ENCODE measurements at regions not wholly inside any gene's neighbourhood (a gene's known extent, or its start where the extent isn't known, plus 50 kb on each side); places are given as distances from the start of the nearest gene placed in this dataset.

- Mint-ChIP-seq H3K4me3 (no peak overlapping the region), H3K36me3 (no peaks in the 10 kb centered on the region), H3K27me3 (no peaks in the 10 kb centered on the region), H3K4me1 (no peaks in the 10 kb centered on the region), H3K27ac (no peak overlapping the region), H3K9me3 (peaks cover 10% of the 10 kb centered on the region)
- POLR2A ChIA-PET: no interaction called here
- DNase-seq: no peak
- ATAC-seq (ENCODE audit: low read depth): no peak
Measured at GRCh38 chr17:70295329-70295728, 126.0 kb downstream of the KCNJ2 start.

- Mint-ChIP-seq H3K4me3 (no peak overlapping the region), H3K4me1 (no peaks in the 10 kb centered on the region), H3K9me3 (peaks cover 10% of the 10 kb centered on the region), H3K36me3 (no peaks in the 10 kb centered on the region), H3K27me3 (no peaks in the 10 kb centered on the region), H3K27ac (no peak overlapping the region)
- POLR2A ChIA-PET: no interaction called here
- ATAC-seq (ENCODE audit: low read depth) (no peak), DNase-seq (no peak)
Measured at GRCh38 chr17:70295731-70296130, 126.4 kb downstream of the KCNJ2 start.

- H3K27ac Mint-ChIP-seq: no peak overlapping the region
- POLR2A ChIA-PET: no interaction called here
- H3K4me3 Mint-ChIP-seq: no peak overlapping the region
- DNase-seq: no peak
- no peak for ATAC-seq (ENCODE audit: low read depth)
- no peaks in the 10 kb centered on the region for H3K4me1 Mint-ChIP-seq
- no peaks in the 10 kb centered on the region for H3K36me3 Mint-ChIP-seq
- no peaks in the 10 kb centered on the region for H3K27me3 Mint-ChIP-seq
- H3K9me3 Mint-ChIP-seq: peaks cover 10% of the 10 kb centered on the region
Measured at GRCh38 chr17:70296456-70296855, 127.1 kb downstream of the KCNJ2 start.

GRCh38 chr17:70297397-70297796 is 128.1 kb downstream of the KCNJ2 start:
- ATAC-seq (ENCODE audit: low read depth) (no peak), DNase-seq (no peak)
- Mint-ChIP-seq H3K4me3 (no peak overlapping the region), H3K27me3 (no peaks in the 10 kb centered on the region), H3K36me3 (no peaks in the 10 kb centered on the region), H3K9me3 (peaks cover 10% of the 10 kb centered on the region), H3K27ac (no peak overlapping the region), H3K4me1 (no peaks in the 10 kb centered on the region)
- POLR2A ChIA-PET: no interaction called here

- no peak overlapping the region for H3K27ac Mint-ChIP-seq
- POLR2A ChIA-PET: no interaction called here
- DNase-seq (no peak), ATAC-seq (ENCODE audit: low read depth) (no peak)
- no peaks in the 10 kb centered on the region for H3K36me3 Mint-ChIP-seq
- H3K4me3 Mint-ChIP-seq: no peak overlapping the region
- no peaks in the 10 kb centered on the region for H3K27me3 Mint-ChIP-seq
- H3K9me3 Mint-ChIP-seq: peaks cover 10% of the 10 kb centered on the region
- H3K4me1 Mint-ChIP-seq: no peaks in the 10 kb centered on the region
Measured at GRCh38 chr17:70298929-70299531, 129.7 kb downstream of the KCNJ2 start.

- Mint-ChIP-seq H3K36me3 (no peaks in the 10 kb centered on the region), H3K27ac (no peak overlapping the region), H3K4me1 (no peaks in the 10 kb centered on the region), H3K4me3 (no peak overlapping the region), H3K27me3 (peaks cover 2% of the 10 kb centered on the region), H3K9me3 (peaks cover 2% of the 10 kb centered on the region)
- ATAC-seq (ENCODE audit: low read depth) (no peak), DNase-seq (no peak)
- POLR2A ChIA-PET: no interaction called here
Measured at GRCh38 chr17:70307430-70308225, 138.3 kb downstream of the KCNJ2 start.

- no peak overlapping the region for H3K27ac Mint-ChIP-seq
- ATAC-seq (ENCODE audit: low read depth) (no peak), DNase-seq (no peak)
- H3K9me3 Mint-ChIP-seq: peaks cover 2% of the 10 kb centered on the region
- H3K4me3 Mint-ChIP-seq: no peak overlapping the region
- no peaks in the 10 kb centered on the region for H3K4me1 Mint-ChIP-seq
- peaks cover 2% of the 10 kb centered on the region for H3K27me3 Mint-ChIP-seq
- H3K36me3 Mint-ChIP-seq: no peaks in the 10 kb centered on the region
- POLR2A ChIA-PET: no interaction called here
Measured at GRCh38 chr17:70308618-70309017, 139.3 kb downstream of the KCNJ2 start.

- Mint-ChIP-seq H3K36me3 (no peaks in the 10 kb centered on the region), H3K9me3 (peaks cover 2% of the 10 kb centered on the region), H3K4me3 (no peak overlapping the region), H3K4me1 (no peaks in the 10 kb centered on the region), H3K27me3 (peaks cover 2% of the 10 kb centered on the region), H3K27ac (no peak overlapping the region)
- ATAC-seq (ENCODE audit: low read depth) (no peak), DNase-seq (no peak)
- POLR2A ChIA-PET: no interaction called here
Measured at GRCh38 chr17:70310221-70310672, 140.9 kb downstream of the KCNJ2 start.

- H3K27me3 Mint-ChIP-seq: no peaks in the 10 kb centered on the region
- H3K27ac Mint-ChIP-seq: no peak overlapping the region
- no peak for ATAC-seq (ENCODE audit: low read depth)
- POLR2A ChIA-PET: no interaction called here
- no peak overlapping the region for H3K4me3 Mint-ChIP-seq
- H3K4me1 Mint-ChIP-seq: no peaks in the 10 kb centered on the region
- H3K9me3 Mint-ChIP-seq: peaks cover 2% of the 10 kb centered on the region
- no peaks in the 10 kb centered on the region for H3K36me3 Mint-ChIP-seq
- DNase-seq: no peak
Measured at GRCh38 chr17:70313086-70313852, 143.9 kb downstream of the KCNJ2 start.

GRCh38 chr17:70314096-70314495 is 144.8 kb downstream of the KCNJ2 start:
- Mint-ChIP-seq H3K27ac (no peak overlapping the region), H3K27me3 (no peaks in the 10 kb centered on the region), H3K4me1 (no peaks in the 10 kb centered on the region), H3K4me3 (no peak overlapping the region), H3K36me3 (no peaks in the 10 kb centered on the region), H3K9me3 (peaks cover 4% of the 10 kb centered on the region)
- ATAC-seq (ENCODE audit: low read depth): no peak
- POLR2A ChIA-PET: no interaction called here
- DNase-seq: no peak

- H3K36me3 Mint-ChIP-seq: no peaks in the 10 kb centered on the region
- no peaks in the 10 kb centered on the region for H3K27me3 Mint-ChIP-seq
- H3K4me3 Mint-ChIP-seq: no peak overlapping the region
- POLR2A ChIA-PET: no interaction called here
- H3K27ac Mint-ChIP-seq: no peak overlapping the region
- DNase-seq (no peak), ATAC-seq (ENCODE audit: low read depth) (no peak)
- H3K4me1 Mint-ChIP-seq: no peaks in the 10 kb centered on the region
- H3K9me3 Mint-ChIP-seq: peaks cover 4% of the 10 kb centered on the region
Measured at GRCh38 chr17:70314506-70314905, 145.2 kb downstream of the KCNJ2 start.

GRCh38 chr17:70317421-70317820 is 148.1 kb downstream of the KCNJ2 start:
- H3K36me3 Mint-ChIP-seq: no peaks in the 10 kb centered on the region

GRCh38 chr17:70318051-70318450 is 148.7 kb downstream of the KCNJ2 start:
- POLR2A ChIA-PET: no interaction called here
- DNase-seq (no peak), ATAC-seq (ENCODE audit: low read depth) (no peak)
- no peak overlapping the region for H3K4me3 Mint-ChIP-seq
- H3K4me1 Mint-ChIP-seq: no peaks in the 10 kb centered on the region
- H3K27me3 Mint-ChIP-seq: no peaks in the 10 kb centered on the region
- H3K9me3 Mint-ChIP-seq: peaks cover 3% of the 10 kb centered on the region
- no peaks in the 10 kb centered on the region for H3K36me3 Mint-ChIP-seq
- H3K27ac Mint-ChIP-seq: no peak overlapping the region

More at GRCh38 chr17:70317421-70317820, 148.1 kb downstream of the KCNJ2 start:
- no peak for ATAC-seq (ENCODE audit: low read depth)
- Mint-ChIP-seq H3K27me3 (no peaks in the 10 kb centered on the region), H3K4me3 (no peak overlapping the region), H3K4me1 (no peaks in the 10 kb centered on the region), H3K27ac (no peak overlapping the region), H3K9me3 (peaks cover 3% of the 10 kb centered on the region)
- POLR2A ChIA-PET: no interaction called here
- no peak for DNase-seq

- no peak overlapping the region for H3K27ac Mint-ChIP-seq
- no peak overlapping the region for H3K4me3 Mint-ChIP-seq
- no peaks in the 10 kb centered on the region for H3K27me3 Mint-ChIP-seq
- no peaks in the 10 kb centered on the region for H3K4me1 Mint-ChIP-seq
- no peak for DNase-seq
- H3K9me3 Mint-ChIP-seq: peaks cover 3% of the 10 kb centered on the region
- POLR2A ChIA-PET: no interaction called here
- H3K36me3 Mint-ChIP-seq: no peaks in the 10 kb centered on the region
- no peak for ATAC-seq (ENCODE audit: low read depth)
Measured at GRCh38 chr17:70319516-70319915, 150.2 kb downstream of the KCNJ2 start.
